ENCODE measurements at regions not wholly inside any gene's neighbourhood (a gene's known extent, or its start where the extent isn't known, plus 50 kb on each side); places are given as distances from the start of the nearest gene placed in this dataset.

GRCh38 chr5:115396688-115397087 is 100.2 kb upstream of the CCDC112 start:
- Histone ChIP-seq H3K9ac (ENCODE audit: insufficient read depth in 1 of 2, low read length in 2 of 2) (no peak overlapping the region), H3K27ac (ENCODE audit: low read depth in 1 of 2, low read length in 1 of 2) (no peak overlapping the region), H3K27me3 (ENCODE audit: control insufficient read depth in 3 of 3, insufficient read depth in 3 of 3, low read length in 2 of 3) (no peaks in the 10 kb centered on the region), H3K4me3 (no peak overlapping the region), H3K36me3 (ENCODE audit: control insufficient read depth in 4 of 4, insufficient read depth in 4 of 4, low read length in 4 of 4) (no peaks in the 10 kb centered on the region), H3K9me3 (ENCODE audit: control insufficient read depth in 4 of 4, insufficient read depth in 3 of 4, low read length in 3 of 4) (no peaks in the 10 kb centered on the region), H3K4me1 (ENCODE audit: control insufficient read depth in 5 of 5, insufficient read depth in 5 of 5, low read length in 5 of 5) (peaks cover 0 to 4% (median 0%) of the 10 kb centered on the region in 5 donors)
- DNase-seq (no peak), ATAC-seq (ENCODE audit: insufficient read depth, low FRiP score) (no peak)
- 82 to 94% methylated on average over 2 of the region's 2 CpGs for WGBS, 2 donors
- TF ChIP-seq CTCF (IDR thresholded peaks at IDR 0.05; ENCODE audit: control extremely low read depth, extremely low read depth): no peak

- peaks cover 0 to 4% (median 0%) of the 10 kb centered on the region in 5 donors for H3K4me1 ChIP-seq (ENCODE audit: control insufficient read depth in 5 of 5, insufficient read depth in 5 of 5, low read length in 5 of 5)
Measured at GRCh38 chr5:115396081-115396480, 99.6 kb upstream of the CCDC112 start.

GRCh38 chr5:115394531-115394930 is 98.1 kb upstream of the CCDC112 start:
- Histone ChIP-seq H3K27me3 (ENCODE audit: control insufficient read depth in 3 of 3, insufficient read depth in 3 of 3, low read length in 2 of 3) (no peaks in the 10 kb centered on the region), H3K4me1 (ENCODE audit: control insufficient read depth in 5 of 5, insufficient read depth in 5 of 5, low read length in 5 of 5) (peaks cover 0 to 6% (median 4%) of the 10 kb centered on the region in 5 donors), H3K27ac (ENCODE audit: low read depth in 1 of 2, low read length in 1 of 2) (no peak overlapping the region), H3K9me3 (ENCODE audit: control insufficient read depth in 4 of 4, insufficient read depth in 3 of 4, low read length in 3 of 4) (peaks cover 0 to 2% (median 0%) of the 10 kb centered on the region in 4 donors), H3K4me3 (no peak overlapping the region), H3K9ac (ENCODE audit: insufficient read depth in 1 of 2, low read length in 2 of 2) (no peak overlapping the region), H3K36me3 (ENCODE audit: control insufficient read depth in 4 of 4, insufficient read depth in 4 of 4, low read length in 4 of 4) (no peaks in the 10 kb centered on the region)
- WGBS, 2 donors: 77 to 81% methylated on average over 3 of the region's 3 CpGs
- ATAC-seq (ENCODE audit: insufficient read depth, low FRiP score): no peak
- no peak for TF ChIP-seq CTCF (IDR thresholded peaks at IDR 0.05; ENCODE audit: control extremely low read depth, extremely low read depth)
- DNase-seq: no peak

More at GRCh38 chr5:115396081-115396480, 99.6 kb upstream of the CCDC112 start:
- Histone ChIP-seq H3K27ac (ENCODE audit: low read depth in 1 of 2, low read length in 1 of 2) (no peak overlapping the region), H3K27me3 (ENCODE audit: control insufficient read depth in 3 of 3, insufficient read depth in 3 of 3, low read length in 2 of 3) (no peaks in the 10 kb centered on the region), H3K9me3 (ENCODE audit: control insufficient read depth in 4 of 4, insufficient read depth in 3 of 4, low read length in 3 of 4) (no peaks in the 10 kb centered on the region), H3K9ac (ENCODE audit: insufficient read depth in 1 of 2, low read length in 2 of 2) (no peak overlapping the region), H3K4me3 (no peak overlapping the region), H3K36me3 (ENCODE audit: control insufficient read depth in 4 of 4, insufficient read depth in 4 of 4, low read length in 4 of 4) (no peaks in the 10 kb centered on the region)
- WGBS, 2 donors: 67 to 83% methylated on average over 2 of the region's 2 CpGs
- no peak for ATAC-seq (ENCODE audit: insufficient read depth, low FRiP score)
- peak in 2 of 3 donors; percentile 51 to 74 for DNase-seq
- no peak for TF ChIP-seq CTCF (IDR thresholded peaks at IDR 0.05; ENCODE audit: control extremely low read depth, extremely low read depth)

GRCh38 chr5:115393239-115393638 is 96.8 kb upstream of the CCDC112 start:
- Histone ChIP-seq H3K27ac (ENCODE audit: low read depth in 1 of 2, low read length in 1 of 2) (no peak overlapping the region), H3K9me3 (ENCODE audit: control insufficient read depth in 4 of 4, insufficient read depth in 3 of 4, low read length in 3 of 4) (peaks cover 0 to 2% (median 0%) of the 10 kb centered on the region in 4 donors), H3K4me1 (ENCODE audit: control insufficient read depth in 5 of 5, insufficient read depth in 5 of 5, low read length in 5 of 5) (peaks cover 0 to 17% (median 5%) of the 10 kb centered on the region in 5 donors), H3K4me3 (no peak overlapping the region), H3K9ac (ENCODE audit: insufficient read depth in 1 of 2, low read length in 2 of 2) (no peak overlapping the region), H3K27me3 (ENCODE audit: control insufficient read depth in 3 of 3, insufficient read depth in 3 of 3, low read length in 2 of 3) (no peaks in the 10 kb centered on the region), H3K36me3 (ENCODE audit: control insufficient read depth in 4 of 4, insufficient read depth in 4 of 4, low read length in 4 of 4) (no peaks in the 10 kb centered on the region)
- ATAC-seq (ENCODE audit: insufficient read depth, low FRiP score): no peak
- no peak for DNase-seq
- no peak for TF ChIP-seq CTCF (IDR thresholded peaks at IDR 0.05; ENCODE audit: control extremely low read depth, extremely low read depth)
- 59 to 71% methylated on average over 4 of the region's 4 CpGs for WGBS, 2 donors
